DND-41 (cell line): ENCODE measurements at regions not wholly inside any gene's neighbourhood (a gene's known extent, or its start where the extent isn't known, plus 50 kb on each side); places are given as distances from the start of the nearest gene placed in this dataset.

ENCODE experiments used
- ATAC-seq: fragments of 200-7000 bp; cut with Tn5 transposase; 3 replicates; pipeline ENCODE4 v1.9.1; 2021; ENCODE audit warnings: low read depth; ENCODE audit not compliant: insufficient read depth
- DNase-seq: peaks from one replicate; pipeline ENCODE4 v3.0.0-alpha.2; 2020
- H2AFZ ChIP-seq: 2 replicates; pipeline ENCODE4 v1.6.0; 2012; ENCODE audit warnings: low read depth, low read length
- H3K27ac ChIP-seq: 2 replicates; pipeline ENCODE4 v1.5.1; 2012; ENCODE audit warnings: low read length, inconsistent platforms
- H3K27me3 ChIP-seq: fragments of 200-600 bp; sonication (generic); 2 replicates; pipeline ENCODE4 v1.6.0; 2012; ENCODE audit warnings: low read length, mild to moderate bottlenecking, inconsistent platforms; ENCODE audit not compliant: insufficient read depth, poor library complexity
- H3K36me3 ChIP-seq: 2 replicates; pipeline ENCODE4 v1.5.1; 2012; ENCODE audit warnings: low read length, inconsistent platforms; ENCODE audit not compliant: insufficient read depth
- H3K4me1 ChIP-seq: 2 replicates; pipeline ENCODE4 v1.5.1; 2012; ENCODE audit warnings: mild to moderate bottlenecking, low read length; ENCODE audit not compliant: insufficient read depth
- H3K4me2 ChIP-seq: 2 replicates; pipeline ENCODE4 v1.6.0; 2012; ENCODE audit warnings: mild to moderate bottlenecking, moderate library complexity, low read length, inconsistent platforms; ENCODE audit not compliant: insufficient read depth
- H3K4me3 ChIP-seq, 2 experiments: fragments of 200-600 bp in 1 of 2; shearing (Covaris generic) in 1 of 2; 2 replicates each; pipeline ENCODE4 v1.5.1; 2012 to 2016; ENCODE audit warnings: inconsistent platforms in 2 of 2, low read length in 2 of 2, mild to moderate bottlenecking in 2 of 2, low read depth in 1 of 2, moderate library complexity in 1 of 2
- H3K79me2 ChIP-seq: 2 replicates; pipeline ENCODE4 v1.6.0; 2012; ENCODE audit warnings: low read length, inconsistent platforms; ENCODE audit not compliant: insufficient read depth
- H3K9ac ChIP-seq: 2 replicates; pipeline ENCODE4 v1.6.0; 2012; ENCODE audit warnings: low read depth, mild to moderate bottlenecking, inconsistent platforms, low read length, moderate library complexity
- H3K9me3 ChIP-seq: 2 replicates; pipeline ENCODE4 v1.5.1; 2012; ENCODE audit warnings: low read length, moderate library complexity, mild to moderate bottlenecking, inconsistent platforms; ENCODE audit not compliant: insufficient read depth, severe bottlenecking
- H4K20me1 ChIP-seq: 2 replicates; pipeline ENCODE4 v1.6.0; 2012; ENCODE audit warnings: low read length; ENCODE audit not compliant: insufficient read depth
- CTCF ChIP-seq: IDR thresholded peaks from 2 replicates; pipeline ENCODE4 v1.5.1; 2012; ENCODE audit warnings: borderline replicate concordance, low read length, moderate library complexity, mild to moderate bottlenecking; ENCODE audit not compliant: poor library complexity, severe bottlenecking; ENCODE audit errors: extremely low read depth
- EZH2 ChIP-seq: IDR thresholded peaks from 3 replicates; pipeline ENCODE4 v1.6.1; 2012; ENCODE audit warnings: borderline replicate concordance, low read depth, mild to moderate bottlenecking, moderate library complexity, low read length, inconsistent platforms; ENCODE audit not compliant: severe bottlenecking

GRCh38 chr10:130772056-130772455 lies 539.5 kb downstream of the TCERG1L start:
- DNase-seq (no peak), ATAC-seq (no peak)
- Histone ChIP-seq H3K4me2 (no peak overlapping the region), H3K9me3 (peaks cover 13% of the 10 kb centered on the region), H3K27me3 (no peaks in the 10 kb centered on the region), H3K27ac (no peak overlapping the region), H3K36me3 (no peaks in the 10 kb centered on the region), H3K9ac (no peak overlapping the region), H3K4me1 (no peaks in the 10 kb centered on the region), H3K4me3 (no peak overlapping the region), H2AFZ (no peak overlapping the region), H4K20me1 (no peaks in the 10 kb centered on the region), H3K79me2 (no peaks in the 10 kb centered on the region)
- TF ChIP-seq CTCF = no peak

- Histone ChIP-seq H3K36me3 (no peaks in the 10 kb centered on the region), H3K79me2 (no peaks in the 10 kb centered on the region), H4K20me1 (no peaks in the 10 kb centered on the region), H3K4me2 (no peak overlapping the region), H3K9ac (no peak overlapping the region), H3K27me3 (no peaks in the 10 kb centered on the region), H2AFZ (no peak overlapping the region), H3K4me3 (no peak overlapping the region), H3K9me3 (peaks cover 7% of the 10 kb centered on the region), H3K27ac (no peak overlapping the region), H3K4me1 (no peaks in the 10 kb centered on the region)
- DNase-seq (no peak), ATAC-seq (no peak)
- TF ChIP-seq EZH2 = no peak
- TF ChIP-seq CTCF = no peak
Measured at GRCh38 chr10:130772676-130773075, 538.8 kb downstream of the TCERG1L start.

- H3K9me3 ChIP-seq = peaks cover 4% of the 10 kb centered on the region
- TF ChIP-seq CTCF (no peak), EZH2 (no peak)
- H3K27ac ChIP-seq = no peak overlapping the region
- no peaks in the 10 kb centered on the region for H4K20me1 ChIP-seq
- no peaks in the 10 kb centered on the region for H3K79me2 ChIP-seq
- H2AFZ ChIP-seq = no peak overlapping the region
- no peaks in the 10 kb centered on the region for H3K4me1 ChIP-seq
- ATAC-seq = no peak
- no peaks in the 10 kb centered on the region for H3K36me3 ChIP-seq
- DNase-seq = no peak
- H3K27me3 ChIP-seq = no peaks in the 10 kb centered on the region
- H3K9ac ChIP-seq = no peak overlapping the region
- no peak overlapping the region for H3K4me3 ChIP-seq
- no peak overlapping the region for H3K4me2 ChIP-seq
Measured at GRCh38 chr10:130773941-130774340, 537.6 kb downstream of the TCERG1L start.

GRCh38 chr10:130774871-130775270 lies 536.6 kb downstream of the TCERG1L start:
- H4K20me1 ChIP-seq = no peaks in the 10 kb centered on the region
- DNase-seq (no peak), ATAC-seq (no peak)
- no peak overlapping the region for H2AFZ ChIP-seq
- H3K9me3 ChIP-seq = no peaks in the 10 kb centered on the region
- no peak overlapping the region for H3K4me2 ChIP-seq
- H3K27ac ChIP-seq = no peak overlapping the region
- H3K27me3 ChIP-seq = no peaks in the 10 kb centered on the region
- H3K9ac ChIP-seq = no peak overlapping the region
- no peaks in the 10 kb centered on the region for H3K36me3 ChIP-seq
- no peak overlapping the region for H3K4me3 ChIP-seq
- TF ChIP-seq EZH2 (no peak), CTCF (no peak)
- H3K79me2 ChIP-seq = no peaks in the 10 kb centered on the region
- no peaks in the 10 kb centered on the region for H3K4me1 ChIP-seq
